ENCODE measurements at regions not wholly inside any gene's neighbourhood (a gene's known extent, or its start where the extent isn't known, plus 50 kb on each side); places are given as distances from the start of the nearest gene placed in this dataset.
A peak's percentile ranks its signal among the peaks of the same experiment; 100 is the strongest.

DNA sequence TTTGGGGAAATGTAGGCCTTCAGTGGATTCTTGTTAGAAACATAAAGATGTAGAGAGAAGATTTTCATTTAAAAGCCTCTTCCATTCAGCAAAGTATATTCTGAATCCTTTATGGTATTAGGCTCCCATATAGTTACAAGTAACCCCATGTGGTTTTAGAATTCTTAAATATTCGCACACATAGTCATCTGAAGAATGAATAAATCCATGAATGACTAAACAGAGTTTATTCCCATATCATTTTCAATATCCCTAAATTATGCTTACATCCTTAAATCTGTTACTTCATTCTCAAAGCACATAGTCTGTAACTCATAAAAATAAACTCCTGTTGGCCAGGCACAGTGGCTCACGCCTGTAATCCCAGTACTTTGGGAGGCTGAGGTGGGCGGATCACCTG lies 962.1 kb downstream of the KCNJ18 start:
- Histone ChIP-seq H3K36me3 (no peaks in the 10 kb centered on the region), H3K27ac (no peak overlapping the region), H3K9me3 (peaks cover 0 to 4% of the 10 kb centered on the region in 2 donors), H3K27me3 (no peaks in the 10 kb centered on the region), H3K4me3 (no peak overlapping the region), H3K4me1 (no peaks in the 10 kb centered on the region)
- DNase-seq (ENCODE audit: low spot score): no peak
- TF ChIP-seq, protein P1, sequence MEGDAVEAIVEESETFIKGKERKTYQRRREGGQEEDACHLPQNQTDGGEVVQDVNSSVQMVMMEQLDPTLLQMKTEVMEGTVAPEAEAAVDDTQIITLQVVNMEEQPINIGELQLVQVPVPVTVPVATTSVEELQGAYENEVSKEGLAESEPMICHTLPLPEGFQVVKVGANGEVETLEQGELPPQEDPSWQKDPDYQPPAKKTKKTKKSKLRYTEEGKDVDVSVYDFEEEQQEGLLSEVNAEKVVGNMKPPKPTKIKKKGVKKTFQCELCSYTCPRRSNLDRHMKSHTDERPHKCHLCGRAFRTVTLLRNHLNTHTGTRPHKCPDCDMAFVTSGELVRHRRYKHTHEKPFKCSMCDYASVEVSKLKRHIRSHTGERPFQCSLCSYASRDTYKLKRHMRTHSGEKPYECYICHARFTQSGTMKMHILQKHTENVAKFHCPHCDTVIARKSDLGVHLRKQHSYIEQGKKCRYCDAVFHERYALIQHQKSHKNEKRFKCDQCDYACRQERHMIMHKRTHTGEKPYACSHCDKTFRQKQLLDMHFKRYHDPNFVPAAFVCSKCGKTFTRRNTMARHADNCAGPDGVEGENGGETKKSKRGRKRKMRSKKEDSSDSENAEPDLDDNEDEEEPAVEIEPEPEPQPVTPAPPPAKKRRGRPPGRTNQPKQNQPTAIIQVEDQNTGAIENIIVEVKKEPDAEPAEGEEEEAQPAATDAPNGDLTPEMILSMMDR (IDR thresholded peaks at IDR 0.05): no peak

DNA sequence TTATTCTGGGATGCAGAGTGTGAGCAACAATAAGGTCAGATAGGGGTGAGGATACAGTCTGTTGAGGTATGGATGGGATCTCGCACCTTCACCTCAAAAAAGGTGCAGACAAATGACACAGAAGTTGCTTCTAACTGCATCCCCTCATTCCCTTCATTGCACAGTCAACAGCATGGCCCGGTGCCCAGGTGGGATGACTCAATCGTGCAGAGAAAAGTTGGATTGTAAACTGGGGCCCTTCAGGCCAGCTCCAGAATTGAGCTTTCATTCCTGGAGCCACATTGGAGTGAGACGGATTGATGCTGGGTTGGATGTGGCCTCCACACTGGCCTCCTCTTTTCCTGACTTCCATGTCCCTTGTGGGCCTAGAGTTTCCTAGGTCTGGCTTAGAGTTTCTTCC lies 977.4 kb downstream of the KCNJ18 start:
- no peak for DNase-seq (ENCODE audit: low spot score)
- no peaks in the 10 kb centered on the region for H3K27me3 ChIP-seq
- H3K9me3 ChIP-seq: no peaks in the 10 kb centered on the region
- no peak overlapping the region for H3K4me3 ChIP-seq
- no peak overlapping the region for H3K27ac ChIP-seq
- TF ChIP-seq, protein P1 (IDR thresholded peaks at IDR 0.05): no peak
- H3K4me1 ChIP-seq: no peaks in the 10 kb centered on the region
- H3K36me3 ChIP-seq: no peaks in the 10 kb centered on the region

DNA sequence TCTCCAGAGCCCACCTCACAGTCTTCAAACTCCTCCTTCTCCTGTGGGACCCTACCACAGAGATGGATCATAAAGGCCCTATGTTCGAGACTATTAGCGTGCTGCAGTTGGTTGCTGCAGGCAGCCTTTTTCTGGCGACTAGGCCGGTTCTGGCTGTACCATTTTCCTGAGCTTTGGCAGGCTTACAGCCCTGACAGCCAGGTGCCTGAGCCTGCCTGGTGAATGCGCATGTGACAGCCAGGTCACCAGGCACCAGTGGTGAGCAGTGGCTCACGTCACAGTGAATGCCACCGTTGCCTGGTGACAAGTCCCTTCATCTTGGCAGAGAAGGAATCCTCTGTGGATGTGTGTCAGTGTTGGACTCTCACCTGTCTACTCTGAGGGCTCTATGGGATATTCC lies 978.8 kb downstream of the KCNJ18 start:
- no peaks in the 10 kb centered on the region for H3K9me3 ChIP-seq
- DNase-seq (ENCODE audit: low spot score): no peak
- no peaks in the 10 kb centered on the region for H3K4me1 ChIP-seq
- H3K27me3 ChIP-seq: no peaks in the 10 kb centered on the region
- no peak overlapping the region for H3K4me3 ChIP-seq
- no peaks in the 10 kb centered on the region for H3K36me3 ChIP-seq
- TF ChIP-seq, protein P1 (IDR thresholded peaks at IDR 0.05): no peak
- no peak overlapping the region for H3K27ac ChIP-seq

DNA sequence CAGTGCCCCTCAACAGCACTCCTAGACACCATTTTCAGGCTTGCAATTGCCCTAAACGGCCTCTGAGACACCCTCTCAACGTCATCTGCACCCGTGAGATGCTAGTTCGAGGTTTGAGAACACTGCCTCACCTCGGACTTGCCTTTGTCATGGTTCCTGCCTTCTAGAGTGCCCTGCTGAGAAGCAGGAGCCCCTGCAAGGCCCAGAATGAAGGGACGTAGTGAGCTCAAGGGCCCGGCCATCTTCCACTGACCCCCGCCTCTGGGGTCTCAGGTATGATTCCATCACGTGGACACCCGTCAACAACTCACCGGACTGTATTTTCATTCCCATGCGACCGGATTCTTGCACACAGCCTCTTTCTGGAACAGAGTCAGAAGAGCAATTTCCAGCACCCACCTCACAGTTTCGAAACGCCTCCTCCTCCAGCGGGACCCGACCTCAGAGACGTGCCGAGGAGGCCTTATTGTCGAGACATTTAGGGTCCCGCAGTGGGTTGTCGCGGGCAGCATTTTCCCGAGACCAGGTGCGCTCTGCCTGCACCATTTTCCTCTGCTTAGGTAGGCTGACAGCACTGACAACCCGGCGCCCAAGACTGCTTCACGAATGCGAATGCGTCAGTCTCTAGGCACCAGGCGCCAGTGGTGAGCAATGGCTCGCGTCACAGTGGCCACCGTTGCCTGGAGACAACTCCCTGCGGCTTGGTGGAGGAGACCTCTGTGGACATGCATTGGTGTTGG lies 999.9 kb downstream of the KCNJ18 start:
- TF ChIP-seq, protein P1 (IDR thresholded peaks at IDR 0.05): no peak
- peaks cover 0 to 1% of the 10 kb centered on the region in 2 donors for H3K9me3 ChIP-seq
- DNase-seq (ENCODE audit: low spot score): peak; percentile 55
- H3K4me3 ChIP-seq: no peak overlapping the region
- H3K4me1 ChIP-seq: no peaks in the 10 kb centered on the region
- no peaks in the 10 kb centered on the region for H3K27me3 ChIP-seq
- no peaks in the 10 kb centered on the region for H3K36me3 ChIP-seq
- no peak overlapping the region for H3K27ac ChIP-seq

DNA sequence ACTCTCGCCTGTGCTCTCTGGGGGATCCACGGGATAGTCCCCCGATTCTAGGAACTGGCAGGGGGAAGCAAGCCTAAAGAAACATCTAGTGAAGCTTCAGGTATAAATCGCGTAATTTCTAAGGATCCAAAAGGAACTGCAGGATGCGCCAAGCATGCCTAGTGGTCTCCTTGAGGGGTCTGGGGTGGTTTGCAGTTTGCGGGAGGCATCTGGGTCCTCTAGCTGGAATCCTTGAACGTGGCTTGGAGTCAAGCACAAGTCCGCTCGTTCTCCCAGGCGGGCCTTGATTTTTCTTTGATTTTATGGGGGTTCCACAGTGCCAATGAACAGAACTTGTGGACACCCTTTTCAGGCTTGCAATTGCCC lies 1000.5 kb downstream of the KCNJ18 start:
- Histone ChIP-seq H3K9me3 (peaks cover 0 to 5% of the 10 kb centered on the region in 2 donors), H3K27ac (no peak overlapping the region), H3K27me3 (no peaks in the 10 kb centered on the region), H3K4me3 (no peak overlapping the region), H3K4me1 (no peaks in the 10 kb centered on the region), H3K36me3 (no peaks in the 10 kb centered on the region)
- DNase-seq (ENCODE audit: low spot score): no peak
- TF ChIP-seq, protein P1 (IDR thresholded peaks at IDR 0.05): no peak

Data from right atrium auricular region (tissue), 2 donors.